Lower leg skin (tissue), 4 donors: ENCODE measurements at regions not wholly inside any gene's neighbourhood (a gene's known extent, or its start where the extent isn't known, plus 50 kb on each side); places are given as distances from the start of the nearest gene placed in this dataset.

ENCODE experiments used
- DNase-seq, 2 donors: peaks; one replicate each; pipeline ENCODE4 v3.0.0-alpha.2; 2019; ENCODE audit warnings: low spot score in 2 of 2
- H3K4me3 ChIP-seq: fragments of 200-600 bp; sonication (generic); 2 replicates; pipeline ENCODE4 v1.5.1; 2017; ENCODE audit warnings: mild to moderate bottlenecking, low read depth; ENCODE audit not compliant: poor library complexity, severe bottlenecking
- POLR2A ChIP-seq, 2 donors: fragments of 450-650 bp; IDR thresholded peaks; one replicate each; pipeline ENCODE4 v1.6.1; 2016 to 2017; ENCODE audit warnings: antibody characterized with exemption in 2 of 2, mild to moderate bottlenecking in 1 of 2, moderate library complexity in 1 of 2
- WGBS, 2 donors: methylation state at CpG; one replicate each; pipeline ENCODE4 v1.1.5; 2018; 5-methylcytosine and 5-hydroxymethylcytosine counted together
- intact Hi-C: fragments of 100-400 bp; cut with DNase I; formaldehyde crosslinking; loops from one replicate; pipeline ENCODE4 v1.15.0; 2023; ENCODE audit warnings: low total_unique reads
- TF ChIP-seq, protein P1 (sequence below), 3 donors: fragments of 450-650 bp; IDR thresholded peaks; one replicate each; pipeline ENCODE4 v1.5.1; 2016; ENCODE audit warnings: antibody characterized with exemption in 3 of 3, mild to moderate bottlenecking in 3 of 3, moderate library complexity in 2 of 3

DNA sequence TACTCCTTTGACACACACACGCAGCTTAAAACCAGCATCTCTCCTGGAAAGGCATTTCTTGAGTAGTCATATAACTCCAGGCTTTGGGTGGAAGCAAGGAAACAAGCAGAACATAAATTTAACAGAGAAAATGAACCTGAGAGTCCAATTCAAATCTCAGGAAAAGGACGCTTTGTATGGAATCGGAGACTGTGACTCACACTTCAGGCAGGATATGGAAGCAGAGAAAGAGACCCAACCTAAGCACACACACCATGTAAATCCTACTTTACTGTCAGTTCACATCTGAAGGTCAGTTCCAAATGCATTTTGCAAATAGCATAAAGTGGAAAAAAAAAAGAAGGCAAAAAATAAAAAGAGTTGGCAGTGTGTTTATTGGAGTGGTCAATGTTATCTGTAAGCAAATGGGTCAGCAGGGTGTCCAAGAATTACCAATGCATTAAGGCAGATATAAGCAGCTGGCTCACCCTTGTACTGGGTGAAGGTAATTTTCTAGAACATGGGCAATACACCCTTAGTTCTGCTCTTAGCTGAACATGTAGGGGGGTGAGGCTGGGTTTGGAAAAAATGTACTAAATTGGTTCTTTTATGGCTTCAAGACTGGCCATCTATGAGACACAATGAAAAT is 283.7 kb upstream of the NT5E start:
- H3K4me3 ChIP-seq, result no peak overlapping the region
- intact Hi-C loops, result no loop called here
- 90 to 92% methylated on average over 3 of the region's 3 CpGs for WGBS, 2 donors
- no peak for DNase-seq
- TF ChIP-seq, protein P1, sequence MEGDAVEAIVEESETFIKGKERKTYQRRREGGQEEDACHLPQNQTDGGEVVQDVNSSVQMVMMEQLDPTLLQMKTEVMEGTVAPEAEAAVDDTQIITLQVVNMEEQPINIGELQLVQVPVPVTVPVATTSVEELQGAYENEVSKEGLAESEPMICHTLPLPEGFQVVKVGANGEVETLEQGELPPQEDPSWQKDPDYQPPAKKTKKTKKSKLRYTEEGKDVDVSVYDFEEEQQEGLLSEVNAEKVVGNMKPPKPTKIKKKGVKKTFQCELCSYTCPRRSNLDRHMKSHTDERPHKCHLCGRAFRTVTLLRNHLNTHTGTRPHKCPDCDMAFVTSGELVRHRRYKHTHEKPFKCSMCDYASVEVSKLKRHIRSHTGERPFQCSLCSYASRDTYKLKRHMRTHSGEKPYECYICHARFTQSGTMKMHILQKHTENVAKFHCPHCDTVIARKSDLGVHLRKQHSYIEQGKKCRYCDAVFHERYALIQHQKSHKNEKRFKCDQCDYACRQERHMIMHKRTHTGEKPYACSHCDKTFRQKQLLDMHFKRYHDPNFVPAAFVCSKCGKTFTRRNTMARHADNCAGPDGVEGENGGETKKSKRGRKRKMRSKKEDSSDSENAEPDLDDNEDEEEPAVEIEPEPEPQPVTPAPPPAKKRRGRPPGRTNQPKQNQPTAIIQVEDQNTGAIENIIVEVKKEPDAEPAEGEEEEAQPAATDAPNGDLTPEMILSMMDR (IDR thresholded peaks at IDR 0.05), result no peak
- no peak for TF ChIP-seq POLR2A (IDR thresholded peaks at IDR 0.05)

DNA sequence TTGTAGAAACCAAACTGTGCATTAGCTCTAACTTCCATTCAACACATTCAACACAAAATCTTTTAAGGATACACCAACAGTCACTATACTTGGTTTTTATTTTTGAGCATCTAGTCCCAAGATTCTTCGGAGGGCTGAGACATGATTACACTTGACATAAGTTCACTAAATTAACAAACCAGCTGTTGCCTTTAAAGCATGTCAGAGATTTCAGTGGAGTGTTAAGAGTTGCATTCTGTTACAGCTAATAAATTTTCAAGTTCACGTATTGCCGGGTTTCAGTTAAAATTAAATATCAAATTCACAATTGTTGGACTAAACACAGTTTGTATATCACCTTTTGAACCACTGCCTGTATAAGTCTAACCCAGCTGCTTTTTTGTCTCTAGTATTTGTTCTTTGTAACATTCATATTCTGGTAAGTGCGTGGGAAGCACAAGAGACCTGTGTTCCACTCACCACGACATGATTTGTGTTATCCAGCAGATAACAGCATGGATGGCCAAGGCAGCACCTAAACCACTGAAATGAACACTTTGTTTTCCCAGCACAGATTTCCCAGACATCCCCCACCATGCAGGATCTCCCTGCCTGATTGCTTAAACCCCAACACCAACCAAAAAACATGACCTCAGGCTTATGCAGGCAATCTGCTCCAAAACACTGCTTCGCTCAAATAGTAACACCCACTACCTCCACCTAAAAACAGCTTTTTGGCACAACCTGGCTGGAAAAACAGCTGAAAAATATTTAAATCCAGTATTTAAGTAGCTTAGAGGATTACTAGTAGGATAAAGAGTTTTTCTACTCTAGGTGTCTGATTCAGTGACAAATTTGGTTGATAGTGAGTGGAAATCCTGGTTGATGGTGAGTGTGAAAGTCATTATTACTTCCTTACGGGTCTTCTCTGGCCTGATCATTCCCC is 286.5 kb upstream of the NT5E start:
- no peak for DNase-seq
- TF ChIP-seq, protein P1 (IDR thresholded peaks at IDR 0.05), result no peak
- TF ChIP-seq POLR2A (IDR thresholded peaks at IDR 0.05), result no peak
- 59 to 62% methylated on average over 7 of the region's 7 CpGs for WGBS, 2 donors
- H3K4me3 ChIP-seq, result no peak overlapping the region
- intact Hi-C loops, result no loop called here

DNA sequence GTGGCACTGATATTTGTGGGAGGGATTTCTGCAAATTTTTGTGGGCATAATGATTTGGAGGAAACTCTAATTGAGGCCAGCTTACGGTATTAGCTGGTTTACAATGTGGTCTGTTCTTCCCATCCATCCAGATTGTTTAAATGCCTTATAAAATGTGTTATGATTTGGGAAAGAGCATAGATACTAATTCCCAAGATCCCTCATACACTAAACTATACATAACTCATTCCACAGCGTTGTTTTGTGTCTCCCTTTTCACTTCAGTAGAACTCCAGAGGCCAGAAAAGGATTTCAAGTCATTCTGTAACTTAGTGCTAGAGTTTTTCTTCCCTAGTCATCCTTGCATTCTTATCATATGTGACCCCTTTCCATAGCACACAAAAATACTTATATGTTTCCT is 292.6 kb upstream of the NT5E start:
- 59 to 75% methylated on average over 2 of the region's 2 CpGs for WGBS, 2 donors
- intact Hi-C loops, result no loop called here
- TF ChIP-seq, protein P1 (IDR thresholded peaks at IDR 0.05), result no peak
- TF ChIP-seq POLR2A (IDR thresholded peaks at IDR 0.05), result no peak
- no peak overlapping the region for H3K4me3 ChIP-seq
- DNase-seq, result no peak

DNA sequence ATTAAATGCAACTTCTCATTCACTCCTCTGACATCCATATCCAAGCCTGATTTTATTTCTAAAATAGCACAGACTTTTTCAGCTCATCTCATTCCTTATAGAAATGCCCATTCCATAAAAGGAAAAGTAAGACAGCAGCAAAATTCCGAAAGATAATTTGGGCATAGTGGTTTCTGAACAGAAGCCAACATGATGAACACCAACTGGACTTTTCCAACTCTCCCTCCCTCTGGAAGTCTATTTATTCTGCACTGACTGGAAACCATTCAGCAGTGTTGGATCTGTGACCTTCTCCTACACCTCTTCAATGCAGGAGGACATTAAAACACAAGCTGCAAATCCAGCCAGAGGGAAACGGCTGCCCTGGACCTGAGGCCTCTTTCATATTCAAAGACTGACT is 306.2 kb upstream of the NT5E start:
- intact Hi-C loops, result no loop called here
- TF ChIP-seq, protein P1 (IDR thresholded peaks at IDR 0.05), result no peak
- no peak for TF ChIP-seq POLR2A (IDR thresholded peaks at IDR 0.05)
- DNase-seq, result no peak
- no peak overlapping the region for H3K4me3 ChIP-seq
- WGBS, 2 donors, result 37 to 43% methylated on average over 2 of the region's 2 CpGs

DNA sequence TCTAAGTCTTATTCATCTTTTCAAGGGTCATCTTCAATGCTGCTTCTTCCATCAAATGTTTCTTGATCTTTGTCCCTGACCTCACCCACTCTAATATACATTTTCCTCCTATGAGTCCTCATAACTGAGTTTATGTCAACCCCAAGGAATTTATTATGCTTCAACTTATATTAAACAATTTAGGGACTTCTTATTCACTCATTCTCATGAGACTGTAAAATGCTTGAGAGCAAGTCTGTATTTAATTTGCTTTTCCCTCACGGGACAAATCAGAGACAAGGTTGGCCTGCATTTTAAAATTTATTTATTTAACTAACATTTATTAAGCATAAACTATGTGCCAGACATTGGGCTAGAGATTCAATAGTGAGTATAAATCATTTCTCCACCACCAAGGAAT is 312.0 kb upstream of the NT5E start:
- no peak for DNase-seq
- no peak overlapping the region for H3K4me3 ChIP-seq
- intact Hi-C loops, result no loop called here
- TF ChIP-seq, protein P1 (IDR thresholded peaks at IDR 0.05), result no peak
- no peak for TF ChIP-seq POLR2A (IDR thresholded peaks at IDR 0.05)
- 70 to 78% methylated on average over 1 of the region's 1 CpG for WGBS, 2 donors
